GM23248 (cell line): ENCODE measurements at regions not wholly inside any gene's neighbourhood (a gene's known extent, or its start where the extent isn't known, plus 50 kb on each side); places are given as distances from the start of the nearest gene placed in this dataset.

Source experiments
- DNase-seq: peaks from one replicate; pipeline ENCODE4 v3.0.0-alpha.2; 2015
- H2AFZ ChIP-seq: fragments of 200-600 bp; sonication (generic); 2 replicates; pipeline ENCODE4 v1.6.1; 2016; ENCODE audit warnings: antibody characterized with exemption
- H3F3A ChIP-seq: fragments of 200-600 bp; sonication (generic); 2 replicates; pipeline ENCODE4 v1.6.1; 2016; ENCODE audit warnings: mild to moderate bottlenecking, antibody characterized with exemption, mixed run types; ENCODE audit not compliant: insufficient read depth
- H3K27ac ChIP-seq: fragments of 200-600 bp; sonication (generic); 2 replicates; pipeline ENCODE4 v1.5.1; 2016; ENCODE audit warnings: mild to moderate bottlenecking
- H3K27me3 ChIP-seq: fragments of 200-600 bp; sonication (generic); replicated peaks from 2 replicates; pipeline ENCODE4 v1.6.1; 2016; ENCODE audit warnings: mild to moderate bottlenecking; ENCODE audit not compliant: insufficient read depth
- H3K36me3 ChIP-seq: fragments of 200-600 bp; sonication (generic); 2 replicates; pipeline ENCODE4 v1.6.1; 2016; ENCODE audit warnings: low read depth, mild to moderate bottlenecking
- H3K4me1 ChIP-seq: fragments of 200-600 bp; sonication (generic); 2 replicates; pipeline ENCODE4 v1.6.1; 2016; ENCODE audit warnings: mild to moderate bottlenecking; ENCODE audit not compliant: insufficient read depth
- H3K4me2 ChIP-seq: fragments of 200-600 bp; sonication (generic); one replicate; pipeline ENCODE4 v1.6.1; 2016; ENCODE audit warnings: mild to moderate bottlenecking; ENCODE audit not compliant: unreplicated experiment
- H3K4me3 ChIP-seq: fragments of 200-600 bp; sonication (generic); 2 replicates; pipeline ENCODE4 v1.5.1; 2016; ENCODE audit warnings: mild to moderate bottlenecking
- H3K79me2 ChIP-seq: fragments of 200-600 bp; sonication (generic); 2 replicates; pipeline ENCODE4 v1.6.1; 2016; ENCODE audit warnings: mild to moderate bottlenecking; ENCODE audit not compliant: insufficient read depth
- H3K9ac ChIP-seq: fragments of 200-600 bp; sonication (generic); 2 replicates; pipeline ENCODE4 v1.6.1; 2016; ENCODE audit warnings: mild to moderate bottlenecking
- H3K9me2 ChIP-seq: fragments of 200-600 bp; sonication (generic); 2 replicates; pipeline ENCODE4 v1.6.1; 2016; ENCODE audit warnings: mixed run types, mild to moderate bottlenecking, moderate library complexity; ENCODE audit not compliant: insufficient read depth
- H3K9me3 ChIP-seq: fragments of 200-600 bp; sonication (generic); one replicate; pipeline ENCODE4 v1.6.1; 2017; ENCODE audit warnings: low read depth
- H4K20me1 ChIP-seq: fragments of 200-600 bp; sonication (generic); 2 replicates; pipeline ENCODE4 v1.6.0; 2016; ENCODE audit not compliant: insufficient read depth
- EZH2 ChIP-seq: fragments of 200-600 bp; sonication (generic); IDR thresholded peaks from 2 replicates; pipeline ENCODE4 v1.6.1; 2018; ENCODE audit warnings: antibody characterized with exemption, mild to moderate bottlenecking; ENCODE audit not compliant: insufficient read depth, poor library complexity, severe bottlenecking
- EZH2phosphoT487 ChIP-seq: fragments of 200-600 bp; sonication (generic); IDR thresholded peaks from 2 replicates; pipeline ENCODE4 v1.6.1; 2018; ENCODE audit warnings: antibody characterized with exemption, moderate library complexity, mild to moderate bottlenecking, low read depth; ENCODE audit not compliant: insufficient read depth
- WGBS, 2 experiments: methylation state at CpG; one replicate each; pipeline ENCODE4 v1.1.6; 2015 to 2017; ENCODE audit warnings: low lambda C conversion rate in 2 of 2, low coverage in 1 of 2; ENCODE audit errors: missing lambda C conversion rate in 2 of 2; 5-methylcytosine and 5-hydroxymethylcytosine counted together
- in situ Hi-C: fragments of 300-500 bp; cut with MboI; formaldehyde crosslinking; loops from 2 replicates; pipeline ENCODE4 v1.15.0; 2020

GRCh38 chr1:61013189-61013945 lies 69.0 kb upstream of the NFIA start:
- Histone ChIP-seq H3F3A (no peaks in the 10 kb centered on the region), H3K4me3 (no peak overlapping the region), H3K4me1 (no peaks in the 10 kb centered on the region), H3K9me2 (no peaks in the 10 kb centered on the region), H3K27me3 (peaks cover 16% of the 10 kb centered on the region), H4K20me1 (no peaks in the 10 kb centered on the region), H3K9ac (no peak overlapping the region), H2AFZ (no peak overlapping the region), H3K36me3 (no peaks in the 10 kb centered on the region), H3K27ac (no peak overlapping the region), H3K79me2 (no peaks in the 10 kb centered on the region), H3K9me3 (no peaks in the 10 kb centered on the region), H3K4me2 (no peak overlapping the region)
- DNase-seq, result no peak
- WGBS, 2 experiments, result 47 to 61% methylated on average over 4 of the region's 4 CpGs
- TF ChIP-seq EZH2phosphoT487, result no peak
- TF ChIP-seq EZH2, result no peak
- in situ Hi-C loops, result no loop called here

- Histone ChIP-seq H3K79me2 (no peaks in the 10 kb centered on the region), H3K9me2 (no peaks in the 10 kb centered on the region), H3K27me3 (peaks cover 14% of the 10 kb centered on the region), H3K4me1 (no peaks in the 10 kb centered on the region), H3K4me3 (no peak overlapping the region), H2AFZ (no peak overlapping the region), H3K27ac (no peak overlapping the region), H3K36me3 (no peaks in the 10 kb centered on the region), H3K9ac (no peak overlapping the region), H3K9me3 (no peaks in the 10 kb centered on the region), H3K4me2 (no peak overlapping the region), H3F3A (no peaks in the 10 kb centered on the region), H4K20me1 (no peaks in the 10 kb centered on the region)
- WGBS, 2 experiments, result 46 to 49% methylated on average over 2 of the region's 2 CpGs
- no peak for DNase-seq
- in situ Hi-C loops, result no loop called here
- TF ChIP-seq EZH2, result no peak
- TF ChIP-seq EZH2phosphoT487, result no peak
Measured at GRCh38 chr1:61012341-61012761, 70.0 kb upstream of the NFIA start.

DNA sequence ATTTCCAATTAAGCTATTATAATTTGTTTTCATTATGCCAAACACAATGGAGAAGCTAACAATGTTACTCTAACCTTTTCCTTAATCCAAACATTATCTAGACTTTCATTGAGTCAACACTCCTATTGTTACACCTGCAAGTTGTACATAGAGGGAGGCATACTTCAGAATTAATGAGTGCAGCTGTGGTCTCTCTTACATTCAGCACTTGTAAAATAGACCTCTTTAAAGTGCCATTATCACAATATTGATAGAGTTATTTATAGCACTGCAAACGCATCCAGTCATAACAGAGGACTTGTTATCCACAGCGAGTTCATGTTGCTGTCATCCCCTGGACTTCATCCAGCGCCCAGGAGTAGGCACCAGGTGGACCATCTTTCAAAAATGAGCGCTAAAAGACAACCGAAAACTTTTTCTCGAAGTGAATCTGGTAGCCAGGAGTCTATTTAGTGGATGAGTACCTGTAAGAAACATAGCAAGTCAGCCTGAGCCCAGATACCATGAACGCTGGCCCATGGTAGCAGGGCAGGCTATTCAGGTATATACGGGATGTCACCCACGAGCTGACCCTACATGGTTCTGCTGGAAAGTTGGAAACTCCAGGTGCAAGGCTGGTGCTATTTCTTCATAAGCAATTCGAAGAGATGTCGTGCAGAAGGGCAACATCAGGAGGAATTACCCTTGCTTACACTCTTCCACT lies 70.6 kb upstream of the NFIA start:
- H3K4me2 ChIP-seq, result no peak overlapping the region

DNA sequence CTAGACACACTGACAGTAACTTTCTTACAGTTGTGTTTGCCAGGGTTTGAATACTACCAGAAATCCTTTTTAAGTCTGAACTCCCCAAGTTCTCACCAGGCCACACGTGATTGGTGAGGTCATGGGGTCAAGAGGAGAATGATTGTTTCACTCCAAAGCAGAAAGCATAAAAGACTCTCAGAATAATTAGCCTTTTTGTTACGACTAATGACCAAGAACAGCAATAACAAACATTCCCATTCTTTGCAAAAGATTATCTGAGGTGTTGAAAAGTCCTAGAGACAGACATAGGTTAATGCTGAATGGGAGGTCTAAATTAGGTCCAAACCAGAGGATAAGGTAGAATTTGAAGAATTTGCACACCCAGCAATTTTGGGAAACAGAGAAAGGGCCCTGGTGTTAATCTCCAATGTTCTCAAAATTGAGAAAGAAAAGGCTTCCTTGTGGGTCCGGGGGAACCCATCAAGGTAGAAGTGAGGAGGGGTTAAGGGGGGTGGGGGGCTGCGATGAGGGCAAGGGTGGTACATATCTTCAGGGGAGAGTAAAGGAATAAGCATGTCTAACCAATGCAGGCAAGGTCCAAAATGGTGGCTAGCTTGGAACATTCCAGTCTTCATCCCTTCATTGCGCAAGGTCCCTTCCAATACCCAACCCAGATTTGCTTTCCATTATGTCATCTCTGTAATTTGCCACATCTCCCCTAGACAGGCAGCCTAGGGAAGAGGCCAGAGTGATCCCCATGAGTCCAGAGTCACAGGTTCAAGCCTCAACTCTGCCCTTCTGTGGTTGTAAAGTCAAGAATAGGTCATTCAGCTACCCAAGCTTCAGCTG lies 74.6 kb upstream of the NFIA start:
- Histone ChIP-seq H4K20me1 (no peaks in the 10 kb centered on the region), H3K79me2 (no peaks in the 10 kb centered on the region), H3K4me3 (no peak overlapping the region), H3K9me2 (no peaks in the 10 kb centered on the region), H3F3A (no peaks in the 10 kb centered on the region), H3K27me3 (peaks cover 10% of the 10 kb centered on the region), H3K4me2 (no peak overlapping the region), H3K4me1 (no peaks in the 10 kb centered on the region), H3K9me3 (no peaks in the 10 kb centered on the region), H2AFZ (no peak overlapping the region), H3K9ac (no peak overlapping the region), H3K36me3 (no peaks in the 10 kb centered on the region), H3K27ac (no peak overlapping the region)
- 60 to 78% methylated on average over 4 to 5 of the region's 5 CpGs for WGBS, 2 experiments
- DNase-seq, result no peak
- in situ Hi-C loops, result no loop called here
- TF ChIP-seq EZH2, result no peak
- TF ChIP-seq EZH2phosphoT487, result no peak

More for the DNA sequence above, 70.6 kb upstream of the NFIA start:
- in situ Hi-C loops, result no loop called here
- Histone ChIP-seq H3K27me3 (peaks cover 8% of the 10 kb centered on the region), H3K79me2 (no peaks in the 10 kb centered on the region), H3K27ac (no peak overlapping the region), H3K4me3 (no peak overlapping the region), H4K20me1 (no peaks in the 10 kb centered on the region), H3K9me3 (no peaks in the 10 kb centered on the region), H3K36me3 (no peaks in the 10 kb centered on the region), H3K9me2 (no peaks in the 10 kb centered on the region), H3K9ac (no peak overlapping the region), H3F3A (no peaks in the 10 kb centered on the region), H2AFZ (no peak overlapping the region), H3K4me1 (no peaks in the 10 kb centered on the region)
- TF ChIP-seq EZH2phosphoT487, result no peak
- TF ChIP-seq EZH2, result no peak
- no peak for DNase-seq
- WGBS, 2 experiments, result 72% methylated on average over 11 of the region's 11 CpGs
